HG03103 (cell line): ENCODE measurements at regions not wholly inside any gene's neighbourhood (a gene's known extent, or its start where the extent isn't known, plus 50 kb on each side); places are given as distances from the start of the nearest gene placed in this dataset.

ENCODE experiments used
- ATAC-seq: cut with Tn5 transposase; IDR thresholded peaks from one replicate; pipeline ENCODE4 v1.9.1; 2021; ENCODE audit warnings: low read depth; ENCODE audit not compliant: unreplicated experiment

DNA sequence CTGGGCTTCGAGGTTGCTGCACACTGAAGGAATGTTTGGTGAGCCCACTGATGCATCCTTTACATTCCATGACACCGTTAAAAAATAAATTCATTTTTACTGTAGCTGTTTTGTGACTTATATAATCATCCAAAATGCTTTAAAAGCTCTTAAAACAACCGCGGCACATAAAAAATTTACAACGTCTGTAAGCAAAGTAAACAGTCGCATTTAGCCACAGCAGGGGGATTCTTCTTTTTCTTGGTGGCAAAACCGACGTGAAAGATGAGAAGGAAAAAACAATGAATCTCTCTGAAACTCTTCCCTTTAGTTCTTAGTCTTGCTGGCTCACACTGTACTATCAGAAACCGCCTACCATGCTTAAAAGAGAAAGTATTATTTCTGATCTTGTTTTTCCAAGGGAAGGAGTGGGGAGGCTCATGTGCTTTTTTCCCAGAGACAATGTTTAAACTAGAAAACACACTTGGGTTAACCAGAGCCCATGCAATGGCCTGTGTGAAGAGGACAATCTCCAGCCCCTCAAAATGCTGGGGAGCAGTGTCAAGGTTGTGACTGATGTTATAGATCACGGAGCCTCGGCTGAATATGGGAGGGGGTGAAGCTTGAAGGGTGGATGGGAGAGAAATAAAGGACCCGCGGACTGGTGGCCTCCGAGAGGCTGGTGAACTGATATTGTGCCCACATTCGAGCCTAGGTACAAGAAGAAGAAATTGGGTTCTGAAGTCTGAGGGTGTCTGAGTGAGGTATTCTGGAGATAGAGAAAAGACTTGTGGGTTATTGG is 91.1 kb downstream of the IRF8 start:
- ATAC-seq = no peak

DNA sequence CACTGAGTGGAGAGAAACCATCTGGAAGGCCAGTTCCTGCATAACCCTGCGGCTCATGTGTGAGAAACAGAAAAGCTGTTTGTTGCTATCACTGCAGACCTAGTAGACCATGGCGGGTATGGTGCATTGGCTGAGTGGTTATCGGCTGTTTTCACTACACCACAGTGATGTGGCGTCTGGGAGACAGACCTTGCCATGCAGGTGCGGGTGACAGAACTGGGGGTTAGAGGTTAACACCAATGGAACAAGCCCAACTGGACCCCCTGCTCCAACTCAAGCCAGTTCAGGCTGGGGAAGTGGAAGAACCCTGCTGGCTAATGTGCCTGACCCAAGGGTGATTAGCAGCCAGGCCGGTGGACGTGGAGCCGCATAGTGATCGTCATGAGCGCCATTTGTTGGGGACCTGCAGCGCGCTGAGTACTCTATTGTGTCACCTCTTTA is 91.9 kb downstream of the IRF8 start:
- no peak for ATAC-seq

DNA sequence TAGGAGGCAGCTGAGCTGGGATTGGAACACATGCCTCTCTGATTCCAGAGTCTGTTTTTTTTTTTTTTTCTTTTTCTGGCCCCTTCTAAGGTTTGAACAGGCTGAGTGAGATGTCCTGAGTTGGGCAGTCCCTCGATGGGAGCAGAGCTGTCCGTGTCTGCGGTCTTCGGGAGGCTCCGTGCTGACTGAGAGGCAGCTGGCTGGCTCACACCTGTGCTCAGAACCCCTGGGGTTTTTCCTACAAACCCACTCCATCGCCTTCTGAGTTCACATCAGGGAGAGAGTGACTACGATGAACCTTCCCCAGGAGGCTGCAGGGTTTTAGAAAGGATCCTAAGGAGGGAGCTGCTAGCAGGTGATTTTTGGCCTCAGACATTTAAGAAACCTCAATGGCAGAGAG is 92.5 kb downstream of the IRF8 start:
- ATAC-seq = no peak

DNA sequence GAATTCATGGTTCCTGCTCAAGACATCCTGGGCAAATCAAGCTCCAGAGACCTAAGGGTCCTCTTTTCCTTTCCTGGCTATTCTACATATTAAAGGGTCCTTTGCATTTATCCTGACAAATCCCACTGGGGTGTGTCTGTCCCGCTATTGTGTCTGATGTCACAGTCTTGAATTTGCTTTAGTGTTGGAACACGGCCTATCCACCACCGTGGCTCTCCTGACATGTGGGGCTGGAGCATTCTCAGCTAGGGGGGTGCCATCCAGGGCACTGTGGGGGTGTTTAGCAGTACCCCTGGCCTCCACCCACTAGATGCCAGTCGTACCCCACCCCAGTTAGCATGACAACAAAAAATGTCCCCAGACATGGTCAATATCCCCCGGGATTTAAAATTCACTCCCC is 92.9 kb downstream of the IRF8 start:
- no peak for ATAC-seq

DNA sequence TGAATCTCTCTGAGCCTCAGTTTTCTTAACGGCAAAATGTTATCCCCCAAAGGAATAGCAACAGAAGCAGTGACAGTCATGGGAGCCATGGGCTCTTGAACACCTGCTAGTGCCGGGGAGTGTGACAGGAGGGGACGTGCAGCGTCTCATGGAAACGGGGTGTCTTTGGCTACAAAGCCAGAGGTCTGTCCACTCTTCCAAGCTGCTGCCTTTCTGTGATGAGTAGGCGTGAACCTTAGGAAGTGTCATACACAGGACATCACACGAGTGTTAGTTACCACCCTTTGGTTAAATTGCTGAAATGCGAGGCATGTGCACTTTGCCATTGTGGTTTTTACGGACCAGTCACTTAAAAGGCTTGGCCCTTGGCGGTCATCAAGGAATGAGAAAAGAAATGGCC is 93.4 kb downstream of the IRF8 start:
- ATAC-seq = no peak

DNA sequence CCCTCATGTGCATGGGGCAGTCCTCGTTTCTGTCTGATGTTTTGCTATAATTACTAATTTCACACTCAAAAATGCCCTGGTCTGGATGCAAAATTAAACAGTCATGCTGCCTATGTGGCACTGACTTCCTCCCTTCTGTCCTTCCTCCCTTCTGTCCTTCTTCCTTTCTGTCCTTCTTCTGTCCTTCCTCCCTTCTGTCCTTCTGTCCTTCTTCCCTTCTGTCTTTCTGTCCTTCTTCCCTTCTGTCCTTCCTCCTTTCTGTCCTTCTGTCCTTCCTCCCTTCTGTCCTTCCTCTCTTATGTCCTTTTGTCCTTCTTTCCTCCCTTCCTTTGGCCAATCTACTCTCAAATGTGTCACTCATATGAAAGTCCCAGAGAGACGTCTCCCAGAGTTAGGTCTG is 93.8 kb downstream of the IRF8 start:
- no peak for ATAC-seq

DNA sequence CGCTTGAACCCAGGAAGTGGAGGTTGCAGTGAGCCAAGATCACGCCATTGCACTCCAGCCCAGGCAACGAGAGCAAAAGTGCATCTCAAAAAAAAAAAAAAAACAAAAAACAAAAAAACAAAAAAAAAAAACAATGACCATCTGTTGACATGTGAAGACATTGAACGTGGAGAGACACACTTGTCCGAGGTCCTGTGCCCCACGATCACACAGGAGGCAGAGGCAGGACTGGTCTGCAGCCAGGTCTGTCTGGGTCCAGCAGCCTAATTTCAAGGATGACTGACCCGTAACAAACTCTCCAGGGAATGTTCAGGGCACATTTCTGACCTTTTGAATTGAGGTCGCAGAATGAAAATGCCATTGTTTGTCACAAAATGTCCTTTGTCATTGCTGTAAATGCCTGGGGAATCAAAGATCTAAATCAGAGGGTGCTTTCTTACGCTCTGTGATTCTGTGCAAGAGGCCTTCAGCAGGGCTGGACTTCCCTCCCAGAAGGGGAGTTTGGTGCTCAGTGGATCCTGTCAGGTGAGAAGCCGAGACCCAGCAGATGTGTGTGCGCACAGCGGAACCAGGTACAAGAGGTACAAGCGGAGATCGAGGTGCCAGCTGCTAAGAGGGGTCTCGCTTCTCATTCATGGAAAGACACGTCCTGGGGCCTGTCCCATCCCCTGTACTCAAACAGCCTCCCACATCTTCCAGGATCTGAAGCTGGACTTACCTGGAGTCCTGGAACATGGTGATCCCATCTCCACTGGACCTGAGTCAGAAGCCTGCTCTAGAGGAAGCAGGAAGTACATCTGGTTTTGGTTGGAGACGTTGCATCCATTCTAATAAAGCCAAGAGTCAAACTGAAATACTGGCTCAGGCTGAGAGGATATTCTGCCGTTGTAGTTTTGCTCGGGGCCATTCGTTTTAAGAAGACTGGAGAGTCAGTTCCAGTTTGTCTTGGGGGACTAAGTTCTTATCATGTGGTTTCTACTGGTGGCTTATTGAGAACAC is 95.8 kb downstream of the IRF8 start:
- no peak for ATAC-seq

DNA sequence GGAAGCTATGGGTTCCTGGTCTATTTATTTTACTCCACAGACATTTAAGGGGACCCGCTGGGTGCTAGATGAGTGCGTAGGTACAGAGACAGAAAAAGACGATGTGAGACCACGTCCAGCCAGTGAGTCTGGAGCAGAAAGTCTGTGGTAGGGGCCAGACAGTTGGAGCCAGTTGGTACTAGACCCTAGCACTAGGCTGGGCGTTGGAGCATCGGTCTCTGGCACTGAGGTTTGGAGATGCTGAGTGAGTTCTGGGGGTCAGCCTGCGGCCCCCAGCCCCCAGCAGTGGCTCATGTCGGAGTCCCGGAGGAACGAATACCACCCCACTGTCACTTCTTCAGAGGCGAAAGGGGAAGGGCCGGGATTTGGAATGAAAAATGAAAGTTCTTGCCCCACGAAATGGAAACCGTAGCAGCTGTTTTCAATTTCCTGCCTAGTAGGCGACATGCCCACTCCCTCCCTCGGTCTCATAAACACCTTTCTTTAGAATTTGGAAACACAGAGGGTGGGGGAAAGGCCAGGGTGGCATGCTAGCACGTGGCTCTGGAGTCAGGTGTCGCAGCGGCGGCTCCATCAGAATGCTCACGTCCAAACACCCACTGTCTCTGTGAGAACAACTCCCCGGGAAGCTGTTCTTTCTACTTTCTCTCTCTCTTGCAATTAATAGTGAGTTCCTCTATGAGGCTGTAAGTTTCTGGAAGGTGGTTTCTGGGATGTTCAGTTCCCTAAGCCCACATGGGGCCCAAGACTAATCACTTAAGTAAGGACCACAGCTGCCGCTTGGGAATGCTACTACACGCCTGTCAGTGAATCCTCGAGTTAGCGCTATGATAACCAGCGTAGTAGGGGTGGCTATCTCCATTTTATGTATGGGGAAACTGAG is 96.8 kb downstream of the IRF8 start:
- ATAC-seq = no peak

DNA sequence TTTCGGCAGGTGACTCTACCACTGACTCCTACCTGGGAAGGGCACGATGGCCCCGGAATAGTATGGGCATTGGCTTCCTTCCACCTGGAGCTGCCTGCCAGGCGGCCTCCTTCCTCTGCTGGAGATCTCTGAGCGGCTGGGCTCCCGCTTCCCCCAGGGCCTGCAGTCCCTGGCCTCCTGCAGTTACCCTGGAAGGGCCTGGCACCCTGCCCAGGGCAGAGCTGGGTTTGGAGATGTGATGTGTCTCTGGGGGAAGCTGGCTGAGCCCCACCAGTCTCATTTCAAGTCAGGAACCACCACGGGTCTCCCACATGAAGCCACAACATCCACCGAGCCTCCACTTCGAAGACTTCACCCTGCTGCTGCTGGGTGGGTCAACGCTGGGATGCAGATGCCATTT is 97.9 kb downstream of the IRF8 start:
- ATAC-seq = no peak

DNA sequence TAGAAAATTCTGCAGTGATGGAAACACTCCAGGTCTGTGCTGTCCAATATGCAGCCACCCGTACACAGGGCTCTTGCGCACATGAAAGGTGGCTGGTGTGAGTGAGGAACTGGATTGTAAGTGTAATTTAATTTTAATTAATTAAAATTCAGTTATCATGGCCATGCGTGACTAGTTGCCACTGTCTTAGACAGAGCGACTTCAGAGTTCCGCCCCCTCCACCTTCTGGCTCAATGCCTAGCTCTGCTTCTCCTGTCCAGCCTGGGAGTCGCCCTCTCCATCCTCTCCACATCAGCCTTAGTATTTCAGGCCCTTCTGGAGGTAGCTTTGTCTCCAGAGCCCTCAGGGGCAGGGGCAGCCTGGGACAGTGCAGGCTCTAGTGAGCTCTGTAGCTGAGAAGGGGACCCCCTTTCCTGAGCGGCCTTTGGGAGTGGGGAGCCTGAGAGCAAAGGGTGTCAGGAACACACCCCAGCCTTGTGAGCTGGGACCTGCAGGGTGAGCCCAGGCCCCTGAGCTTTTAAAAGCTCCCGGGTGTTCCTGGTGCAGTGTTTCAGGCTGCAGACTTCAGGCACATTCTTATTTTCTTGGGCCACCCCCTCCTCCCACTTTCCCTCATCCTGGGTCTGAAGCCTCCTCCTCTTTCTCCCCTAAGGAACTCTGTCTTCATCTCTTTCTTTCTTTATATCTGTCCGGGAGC is 99.4 kb downstream of the IRF8 start:
- no peak for ATAC-seq

DNA sequence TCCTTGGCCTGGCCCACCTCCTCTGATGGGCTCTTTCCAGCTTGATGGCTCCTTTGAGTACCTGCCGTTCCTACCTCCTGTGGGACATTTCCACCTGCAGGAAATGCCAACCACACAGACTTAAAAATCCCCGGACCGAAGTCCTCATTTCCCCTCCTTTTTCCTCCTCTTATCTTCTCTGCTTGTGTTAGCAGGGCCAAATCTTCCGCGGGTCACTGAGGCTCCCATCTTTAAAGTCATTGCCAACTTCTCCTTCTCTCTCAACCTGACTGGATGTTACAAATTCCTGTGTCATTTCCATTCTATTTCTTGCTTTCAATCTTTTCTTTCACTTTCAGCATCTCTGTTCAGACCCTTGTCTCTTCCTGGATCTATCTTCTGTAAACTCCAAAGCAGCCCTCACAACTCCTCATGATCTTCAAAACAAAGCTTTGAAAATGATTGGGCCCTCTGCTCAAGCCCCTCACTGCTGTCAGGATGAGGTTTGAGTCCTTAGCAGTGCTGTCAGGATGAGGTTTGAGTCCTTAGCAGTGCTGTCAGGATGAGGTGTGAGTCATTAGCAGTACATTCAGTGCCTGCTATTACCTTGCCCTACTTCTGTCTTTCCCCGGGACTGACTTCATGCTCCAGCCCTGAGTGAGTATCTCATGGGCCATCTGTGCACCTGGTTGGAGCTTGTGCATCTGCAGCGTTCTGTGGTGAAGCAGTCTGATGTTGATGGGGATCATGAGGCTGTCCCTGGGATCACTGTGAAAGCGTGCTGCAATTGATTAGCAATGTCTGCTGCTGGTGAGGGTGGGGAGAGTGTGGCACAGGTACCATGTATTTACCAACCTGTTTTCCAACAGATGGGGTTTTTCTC is 100.1 kb downstream of the IRF8 start:
- no peak for ATAC-seq

DNA sequence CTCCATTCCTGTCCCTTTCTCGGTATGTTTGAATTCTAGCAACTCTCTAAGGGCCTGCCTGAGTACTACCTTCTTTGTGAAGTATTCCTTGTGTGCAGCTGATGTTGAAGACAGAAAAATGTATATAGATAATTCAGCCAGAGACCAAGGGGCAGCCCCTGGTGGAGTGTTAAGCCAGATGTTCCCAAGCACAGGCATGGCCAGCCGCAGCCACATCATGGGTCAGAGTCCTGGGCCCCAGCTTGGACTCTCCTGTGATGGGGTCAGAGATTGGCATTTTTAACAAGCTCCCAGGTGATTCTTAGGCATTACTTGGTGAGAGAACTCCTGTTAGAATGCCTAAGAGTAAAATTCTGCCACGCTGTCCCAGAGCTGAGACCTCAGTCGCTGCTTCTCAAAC is 100.8 kb downstream of the IRF8 start:
- no peak for ATAC-seq

DNA sequence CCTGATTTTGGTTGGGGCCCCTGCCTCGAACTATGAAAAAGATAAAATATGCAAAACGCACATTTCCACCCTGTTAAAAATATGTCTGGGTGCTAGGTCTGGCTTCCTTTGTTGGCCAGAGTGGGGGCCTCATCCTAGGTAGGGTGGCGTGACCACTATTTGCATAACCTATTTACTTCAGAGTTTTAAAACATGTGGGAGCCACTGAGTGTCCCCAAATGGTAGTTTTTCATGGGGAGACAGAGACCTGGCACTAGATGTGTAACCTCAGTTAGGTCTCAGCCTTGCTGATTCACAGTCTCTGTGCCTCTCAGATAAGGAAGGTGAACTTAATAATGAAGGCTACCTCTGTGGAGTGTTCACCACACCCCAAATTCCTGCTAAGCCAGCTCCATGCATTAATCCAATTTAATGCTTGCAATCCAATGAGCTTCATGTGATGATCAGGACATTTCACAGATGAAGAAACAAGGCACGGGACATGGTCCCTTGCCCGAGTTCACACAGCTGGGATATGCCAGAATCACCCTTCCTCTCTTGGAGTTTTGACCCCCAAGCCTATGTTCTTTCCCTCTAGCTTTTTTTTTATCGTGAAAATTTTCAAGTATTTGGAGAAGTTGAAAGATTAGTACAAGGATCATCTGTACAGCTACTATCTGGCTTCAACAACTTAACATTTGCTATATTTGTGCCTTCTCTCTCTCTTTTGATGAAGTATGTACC is 103.4 kb downstream of the IRF8 start:
- ATAC-seq = no peak

DNA sequence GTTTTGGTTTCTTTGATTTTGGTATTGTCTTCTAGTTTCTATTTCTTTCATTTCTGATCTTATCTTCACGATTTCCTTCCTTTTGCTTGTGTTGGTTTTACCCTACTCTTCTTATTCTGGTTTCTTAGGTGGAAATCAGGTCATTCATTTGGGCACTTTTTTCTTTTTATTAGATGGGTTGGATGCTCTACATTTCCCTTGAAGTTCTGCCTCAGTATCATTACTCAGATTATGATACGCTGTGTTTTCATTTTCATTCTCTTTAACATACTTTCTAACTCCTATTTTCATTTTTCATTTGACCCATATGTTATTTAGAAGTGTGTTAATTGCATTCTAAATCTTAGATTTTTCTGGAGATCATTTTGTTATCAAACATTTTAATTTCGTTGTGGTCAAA is 108.6 kb downstream of the IRF8 start:
- no peak for ATAC-seq

DNA sequence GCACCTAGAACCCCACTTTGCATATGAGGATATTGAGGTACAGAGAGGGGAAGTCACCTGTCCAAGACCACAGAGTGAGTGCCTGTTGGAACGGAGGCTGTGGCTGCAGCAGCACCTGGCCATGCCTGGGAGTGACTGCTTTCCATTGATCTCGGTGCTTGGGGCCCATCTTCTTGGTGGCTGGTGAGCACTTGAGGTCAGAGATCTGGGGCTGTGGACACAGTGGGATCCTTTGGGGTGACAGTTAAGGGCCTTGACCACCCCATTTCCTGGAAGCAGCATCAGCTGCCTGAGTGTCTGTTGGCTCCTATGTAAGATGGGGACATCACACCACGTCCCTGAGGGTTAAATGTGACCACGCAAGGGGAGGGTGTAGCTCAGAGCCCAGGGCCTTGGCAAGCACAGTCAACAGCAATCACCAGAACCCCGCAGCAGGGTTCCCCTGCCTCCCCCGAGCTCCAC is 111.7 kb downstream of the IRF8 start:
- no peak for ATAC-seq

DNA sequence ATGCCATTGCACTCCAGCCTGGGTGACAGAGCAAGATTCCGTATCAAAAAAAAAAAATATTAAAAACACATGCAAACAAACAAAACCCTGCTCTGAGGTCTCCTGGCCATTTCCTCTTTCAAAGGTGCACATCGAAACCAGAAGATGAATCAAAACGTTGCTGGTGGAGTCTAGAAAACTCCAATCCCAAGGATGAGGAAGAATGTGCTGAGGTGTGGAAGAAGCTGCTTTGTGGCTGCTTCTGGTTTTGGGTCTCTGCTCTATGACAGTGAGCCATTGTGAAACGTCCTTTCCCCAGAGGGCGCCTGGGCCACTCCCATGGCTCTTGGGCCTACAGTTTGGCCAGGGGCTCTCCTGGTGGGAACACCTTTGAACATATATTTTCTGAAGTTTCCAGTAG is 112.6 kb downstream of the IRF8 start:
- ATAC-seq = peak; percentile 49

DNA sequence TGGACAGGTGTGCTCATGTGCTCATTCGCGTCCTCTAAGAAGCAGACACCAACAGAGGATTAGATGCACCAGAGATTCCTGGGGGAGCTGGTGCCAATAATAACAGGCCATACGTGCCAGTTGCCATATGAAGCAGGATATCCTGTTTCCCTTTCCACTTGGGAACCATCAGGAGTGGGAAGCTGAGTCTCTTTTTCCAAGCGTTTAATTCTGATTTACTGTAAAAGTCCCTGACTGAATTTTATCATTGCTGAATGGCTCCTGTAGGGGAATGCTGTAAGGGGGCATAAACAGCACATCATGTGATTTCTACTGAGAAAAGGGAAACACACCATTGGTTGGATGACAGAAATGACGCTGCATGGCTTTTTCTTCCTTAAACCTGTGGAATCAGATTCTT is 113.3 kb downstream of the IRF8 start:
- ATAC-seq = no peak

DNA sequence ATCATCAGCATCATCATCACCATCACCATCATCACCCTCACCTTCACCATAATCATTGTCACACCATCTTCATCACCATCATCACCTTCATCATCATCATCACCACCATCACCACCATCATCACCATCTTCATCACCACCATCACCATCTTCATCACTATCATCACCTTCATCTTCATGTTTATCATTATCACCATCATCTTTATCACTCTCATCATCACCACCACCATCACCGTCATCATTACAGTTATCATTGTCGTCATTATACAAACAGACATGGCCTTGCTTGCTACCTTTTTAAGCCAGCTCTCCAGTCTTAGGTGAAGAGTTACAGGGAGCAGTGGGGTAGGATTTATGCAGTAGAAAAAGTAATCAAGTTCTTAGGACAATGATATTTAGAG is 114.9 kb downstream of the IRF8 start:
- ATAC-seq = no peak
